ENCODE measurements at regions not wholly inside any gene's neighbourhood (a gene's known extent, or its start where the extent isn't known, plus 50 kb on each side); places are given as distances from the start of the nearest gene placed in this dataset.

DNA sequence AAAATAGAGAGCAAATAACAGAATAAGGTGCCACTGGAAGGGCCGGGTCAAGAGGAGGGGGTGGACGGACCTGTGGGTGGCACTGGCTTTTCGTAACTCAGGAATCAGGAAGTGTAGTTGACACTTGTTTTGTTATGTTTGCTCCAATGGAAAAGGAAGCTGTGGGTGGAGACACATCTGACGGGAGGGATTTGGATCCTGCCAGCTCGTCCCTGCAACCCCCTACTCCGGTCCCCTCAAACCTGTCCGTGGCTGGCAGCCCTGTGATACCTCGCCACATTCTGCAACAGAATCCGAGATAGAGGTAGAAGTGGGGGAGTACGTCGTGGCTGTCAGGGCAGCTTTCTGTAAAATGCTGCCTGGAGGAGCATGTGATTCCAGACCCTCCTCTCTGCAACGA is 104.2 kb upstream of the IER5L start:
- TF ChIP-seq, protein P1, sequence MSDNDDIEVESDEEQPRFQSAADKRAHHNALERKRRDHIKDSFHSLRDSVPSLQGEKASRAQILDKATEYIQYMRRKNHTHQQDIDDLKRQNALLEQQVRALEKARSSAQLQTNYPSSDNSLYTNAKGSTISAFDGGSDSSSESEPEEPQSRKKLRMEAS (IDR thresholded peaks at IDR 0.05; ENCODE audit: insufficient read depth, insufficient read length): no peak
- TF ChIP-seq MYC (IDR thresholded peaks at IDR 0.05; ENCODE audit: low read depth, low read length): no peak
- TF ChIP-seq POLR2AphosphoS5 (IDR thresholded peaks at IDR 0.05; ENCODE audit: insufficient read depth, low read depth, low read length): no peak
- TF ChIP-seq, protein P2, sequence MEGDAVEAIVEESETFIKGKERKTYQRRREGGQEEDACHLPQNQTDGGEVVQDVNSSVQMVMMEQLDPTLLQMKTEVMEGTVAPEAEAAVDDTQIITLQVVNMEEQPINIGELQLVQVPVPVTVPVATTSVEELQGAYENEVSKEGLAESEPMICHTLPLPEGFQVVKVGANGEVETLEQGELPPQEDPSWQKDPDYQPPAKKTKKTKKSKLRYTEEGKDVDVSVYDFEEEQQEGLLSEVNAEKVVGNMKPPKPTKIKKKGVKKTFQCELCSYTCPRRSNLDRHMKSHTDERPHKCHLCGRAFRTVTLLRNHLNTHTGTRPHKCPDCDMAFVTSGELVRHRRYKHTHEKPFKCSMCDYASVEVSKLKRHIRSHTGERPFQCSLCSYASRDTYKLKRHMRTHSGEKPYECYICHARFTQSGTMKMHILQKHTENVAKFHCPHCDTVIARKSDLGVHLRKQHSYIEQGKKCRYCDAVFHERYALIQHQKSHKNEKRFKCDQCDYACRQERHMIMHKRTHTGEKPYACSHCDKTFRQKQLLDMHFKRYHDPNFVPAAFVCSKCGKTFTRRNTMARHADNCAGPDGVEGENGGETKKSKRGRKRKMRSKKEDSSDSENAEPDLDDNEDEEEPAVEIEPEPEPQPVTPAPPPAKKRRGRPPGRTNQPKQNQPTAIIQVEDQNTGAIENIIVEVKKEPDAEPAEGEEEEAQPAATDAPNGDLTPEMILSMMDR (IDR thresholded peaks at IDR 0.05; ENCODE audit: extremely low read depth in 1 of 2, insufficient read depth in 1 of 2, low read depth in 1 of 2, low read length in 2 of 2): no peak
- no peak for TF ChIP-seq JUN (IDR thresholded peaks at IDR 0.05; ENCODE audit: borderline replicate concordance, insufficient read depth, insufficient read length, low read depth)
- TF ChIP-seq GATA2 (IDR thresholded peaks at IDR 0.05; ENCODE audit: insufficient read depth, insufficient read length, low read depth, low read length): no peak
- no peak for TF ChIP-seq FOS (IDR thresholded peaks at IDR 0.05; ENCODE audit: borderline replicate concordance, insufficient read depth, low read length)
- no peak for TF ChIP-seq POLR2A (IDR thresholded peaks at IDR 0.05; ENCODE audit: low read depth, low read length)
- TF ChIP-seq EZH2 (IDR thresholded peaks at IDR 0.05; ENCODE audit: borderline replicate concordance, low read depth, low read length, severe bottlenecking): no peak
- H3K36me3 ChIP-seq (ENCODE audit: control insufficient read depth in 2 of 2, extremely low read depth in 1 of 2, insufficient read depth in 2 of 2, low read length in 2 of 2): no peaks in the 10 kb centered on the region
- intact Hi-C loops (cut with micrococcal nuclease): loop anchor here (1.0 kb wide), 1 partner anchor 12 kb away; no protein-coding TSS in a partner anchor
- H3K4me3 ChIP-seq (replicated peaks in 1 of 3; ENCODE audit: insufficient read depth in 1 of 3, low read depth in 1 of 3, low read length in 3 of 3): no peak overlapping the region
- no peak overlapping the region for H3K27ac ChIP-seq (ENCODE audit: insufficient read depth, low read depth, low read length)
- H3K9ac ChIP-seq (replicated peaks; ENCODE audit: extremely low read depth, insufficient read depth, low read length): no peak overlapping the region
- peak; percentile 20 for DNase-seq (ENCODE audit: low read depth, low spot score)
- no peaks in the 10 kb centered on the region for H3K9me3 ChIP-seq (replicated peaks; ENCODE audit: control insufficient read depth, insufficient read depth, low read length)
- H3K4me2 ChIP-seq (ENCODE audit: insufficient read depth, low read length): no peak overlapping the region
- CTCF ChIA-PET: interaction anchor here (0.6 kb wide), 1 partner anchor 315 kb away, joined by 3 read pairs; no protein-coding TSS in a partner anchor
- no peak for FAIRE-seq
- H3K4me1 ChIP-seq (ENCODE audit: control insufficient read depth, extremely low read depth, insufficient read depth, low read length): no peaks in the 10 kb centered on the region
- POLR2A ChIA-PET: no interaction called here
- dilution Hi-C loops (cut with MboI; ENCODE audit: extremely low pct_ligation_motif_present, low sequenced_read_pairs): no loop called here
- peak overlapping the region; percentile 7 for H2AFZ ChIP-seq (ENCODE audit: low read depth, low read length)
- no TSS peak for BruUV-seq (replicated peaks)
- H3K9me1 ChIP-seq (replicated peaks; ENCODE audit: control insufficient read depth, extremely low read depth, insufficient read depth, low read length): no peaks in the 10 kb centered on the region
- no peaks in the 10 kb centered on the region for H3K27me3 ChIP-seq (ENCODE audit: control insufficient read depth in 2 of 2, insufficient read depth in 2 of 2, low read length in 2 of 2)
- no peaks in the 10 kb centered on the region for H4K20me1 ChIP-seq (replicated peaks; ENCODE audit: control insufficient read depth, extremely low read depth, insufficient read depth, low read length)
- H3K79me2 ChIP-seq (ENCODE audit: control insufficient read depth, insufficient read depth, low read length): no peaks in the 10 kb centered on the region

Measured in endothelial cell of umbilical vein (primary cell).